ENCODE measurements at regions not wholly inside any gene's neighbourhood (a gene's known extent, or its start where the extent isn't known, plus 50 kb on each side); places are given as distances from the start of the nearest gene placed in this dataset.
"Not testable (repeated sequence)": the region's sequence is repeated elsewhere in the genome, so short reads cannot be mapped to it uniquely, and the experiment has no call there.

GRCh38 chr20:16835690-16836089 lies 87.5 kb downstream of the OTOR start:
- CTCF ChIA-PET = interaction anchor here (1.1 kb wide), 1 partner anchor 13 kb away, joined by 4 read pairs; no protein-coding TSS in a partner anchor
- not testable (repeated sequence) for H3K4me3 Mint-ChIP-seq, H3K9me3 Mint-ChIP-seq, H3K27ac Mint-ChIP-seq, H3K36me3 Mint-ChIP-seq, DNase-seq, H3K4me1 Mint-ChIP-seq, H3K27me3 Mint-ChIP-seq

- no peak overlapping the region for H3K27ac Mint-ChIP-seq
- CTCF ChIA-PET = no interaction called here
- no peaks in the 10 kb centered on the region for H3K4me1 Mint-ChIP-seq
- DNase-seq = no peak
- H3K9me3 Mint-ChIP-seq = no peaks in the 10 kb centered on the region
- H3K27me3 Mint-ChIP-seq = no peaks in the 10 kb centered on the region
- H3K4me3 Mint-ChIP-seq = no peak overlapping the region
- no peaks in the 10 kb centered on the region for H3K36me3 Mint-ChIP-seq
These were observed 94.4 kb downstream of the OTOR start for GRCh38 chr20:16842486-16843120.

- Mint-ChIP-seq H3K36me3 (no peaks in the 10 kb centered on the region), H3K27me3 (no peaks in the 10 kb centered on the region), H3K4me1 (no peaks in the 10 kb centered on the region), H3K4me3 (no peak overlapping the region), H3K27ac (no peak overlapping the region), H3K9me3 (no peaks in the 10 kb centered on the region)
- no peak for DNase-seq
- CTCF ChIA-PET = no interaction called here
These were observed 96.2 kb downstream of the OTOR start for GRCh38 chr20:16844406-16844805.

GRCh38 chr20:16846006-16846405 lies 97.8 kb downstream of the OTOR start:
- no peak for DNase-seq
- Mint-ChIP-seq H3K36me3 (no peaks in the 10 kb centered on the region), H3K27me3 (no peaks in the 10 kb centered on the region), H3K27ac (no peak overlapping the region), H3K4me3 (no peak overlapping the region), H3K9me3 (no peaks in the 10 kb centered on the region), H3K4me1 (no peaks in the 10 kb centered on the region)
- CTCF ChIA-PET = interaction anchor here (1.0 kb wide), 1 partner anchor 25 kb away, joined by 3 read pairs; no protein-coding TSS in a partner anchor

- CTCF ChIA-PET = no interaction called here
- Mint-ChIP-seq H3K27ac (no peak overlapping the region), H3K27me3 (no peaks in the 10 kb centered on the region), H3K4me1 (no peaks in the 10 kb centered on the region), H3K9me3 (no peaks in the 10 kb centered on the region), H3K36me3 (no peaks in the 10 kb centered on the region), H3K4me3 (no peak overlapping the region)
- no peak for DNase-seq
These were observed 99.9 kb downstream of the OTOR start for GRCh38 chr20:16848061-16848460.

GRCh38 chr20:16848526-16848925 lies 100.4 kb downstream of the OTOR start:
- no peak overlapping the region for H3K27ac Mint-ChIP-seq
- CTCF ChIA-PET = no interaction called here
- H3K36me3 Mint-ChIP-seq = no peaks in the 10 kb centered on the region
- DNase-seq = no peak
- H3K4me3 Mint-ChIP-seq = no peak overlapping the region
- no peaks in the 10 kb centered on the region for H3K27me3 Mint-ChIP-seq
- H3K4me1 Mint-ChIP-seq = no peaks in the 10 kb centered on the region
- no peaks in the 10 kb centered on the region for H3K9me3 Mint-ChIP-seq

GRCh38 chr20:16860914-16861313 lies 112.8 kb downstream of the OTOR start:
- no peaks in the 10 kb centered on the region for H3K27me3 Mint-ChIP-seq
- H3K9me3 Mint-ChIP-seq = no peaks in the 10 kb centered on the region
- H3K27ac Mint-ChIP-seq = no peak overlapping the region
- CTCF ChIA-PET = no interaction called here
- no peaks in the 10 kb centered on the region for H3K4me1 Mint-ChIP-seq
- H3K4me3 Mint-ChIP-seq = no peak overlapping the region
- no peak for DNase-seq
- no peaks in the 10 kb centered on the region for H3K36me3 Mint-ChIP-seq

- Mint-ChIP-seq H3K27me3 (no peaks in the 10 kb centered on the region), H3K4me1 (no peaks in the 10 kb centered on the region), H3K4me3 (no peak overlapping the region), H3K36me3 (no peaks in the 10 kb centered on the region), H3K27ac (no peak overlapping the region), H3K9me3 (no peaks in the 10 kb centered on the region)
- DNase-seq = no peak
- CTCF ChIA-PET = no interaction called here
These were observed 113.5 kb downstream of the OTOR start for GRCh38 chr20:16861708-16862107.

- DNase-seq = no peak
- H3K4me3 Mint-ChIP-seq = no peak overlapping the region
- no peak overlapping the region for H3K27ac Mint-ChIP-seq
- no peaks in the 10 kb centered on the region for H3K9me3 Mint-ChIP-seq
- H3K27me3 Mint-ChIP-seq = no peaks in the 10 kb centered on the region
- CTCF ChIA-PET = no interaction called here
- no peaks in the 10 kb centered on the region for H3K4me1 Mint-ChIP-seq
- no peaks in the 10 kb centered on the region for H3K36me3 Mint-ChIP-seq
These were observed 115.1 kb downstream of the OTOR start for GRCh38 chr20:16863303-16863702.

- Mint-ChIP-seq H3K4me3 (no peak overlapping the region), H3K4me1 (no peaks in the 10 kb centered on the region), H3K27ac (no peak overlapping the region), H3K27me3 (no peaks in the 10 kb centered on the region), H3K9me3 (no peaks in the 10 kb centered on the region), H3K36me3 (no peaks in the 10 kb centered on the region)
- DNase-seq = no peak
- CTCF ChIA-PET = no interaction called here
These were observed 115.9 kb downstream of the OTOR start for GRCh38 chr20:16864069-16864468.

- Mint-ChIP-seq H3K9me3 (no peaks in the 10 kb centered on the region), H3K4me3 (no peak overlapping the region), H3K4me1 (no peaks in the 10 kb centered on the region), H3K36me3 (no peaks in the 10 kb centered on the region), H3K27ac (no peak overlapping the region), H3K27me3 (no peaks in the 10 kb centered on the region)
- DNase-seq = no peak
- CTCF ChIA-PET = no interaction called here
These were observed 116.8 kb downstream of the OTOR start for GRCh38 chr20:16864963-16865362.

GRCh38 chr20:16865406-16865805 lies 117.2 kb downstream of the OTOR start:
- Mint-ChIP-seq H3K27ac (no peak overlapping the region), H3K9me3 (no peaks in the 10 kb centered on the region), H3K27me3 (no peaks in the 10 kb centered on the region), H3K4me1 (no peaks in the 10 kb centered on the region), H3K36me3 (no peaks in the 10 kb centered on the region), H3K4me3 (no peak overlapping the region)
- no peak for DNase-seq
- CTCF ChIA-PET = no interaction called here

- H3K27ac Mint-ChIP-seq, H3K4me1 Mint-ChIP-seq, DNase-seq, H3K9me3 Mint-ChIP-seq, H3K27me3 Mint-ChIP-seq, H3K36me3 Mint-ChIP-seq, H3K4me3 Mint-ChIP-seq, CTCF ChIA-PET: not testable (repeated sequence)
These were observed 125.0 kb downstream of the OTOR start for GRCh38 chr20:16873124-16873523.

- no peak for DNase-seq
- H3K4me1 Mint-ChIP-seq = no peaks in the 10 kb centered on the region
- H3K4me3 Mint-ChIP-seq = no peak overlapping the region
- no peak overlapping the region for H3K27ac Mint-ChIP-seq
- H3K9me3 Mint-ChIP-seq = no peaks in the 10 kb centered on the region
- no peaks in the 10 kb centered on the region for H3K27me3 Mint-ChIP-seq
- no peaks in the 10 kb centered on the region for H3K36me3 Mint-ChIP-seq
- CTCF ChIA-PET = no interaction called here
These were observed 128.9 kb downstream of the OTOR start for GRCh38 chr20:16877053-16877554.

GRCh38 chr20:16885746-16886145 lies 137.6 kb downstream of the OTOR start:
- CTCF ChIA-PET = no interaction called here
- H3K4me1 Mint-ChIP-seq = no peaks in the 10 kb centered on the region
- H3K36me3 Mint-ChIP-seq = no peaks in the 10 kb centered on the region

GRCh38 chr20:16898433-16898832 lies 150.3 kb downstream of the OTOR start:
- no peaks in the 10 kb centered on the region for H3K27me3 Mint-ChIP-seq
- CTCF ChIA-PET = no interaction called here
- H3K36me3 Mint-ChIP-seq = no peaks in the 10 kb centered on the region
- H3K9me3 Mint-ChIP-seq = no peaks in the 10 kb centered on the region
- DNase-seq = no peak
- no peak overlapping the region for H3K27ac Mint-ChIP-seq
- no peaks in the 10 kb centered on the region for H3K4me1 Mint-ChIP-seq
- no peak overlapping the region for H3K4me3 Mint-ChIP-seq

More at GRCh38 chr20:16885746-16886145, 137.6 kb downstream of the OTOR start:
- Mint-ChIP-seq H3K27me3 (no peaks in the 10 kb centered on the region), H3K4me3 (no peak overlapping the region), H3K9me3 (no peaks in the 10 kb centered on the region), H3K27ac (no peak overlapping the region)
- no peak for DNase-seq
